K562 (cell line): ENCODE measurements at regions not wholly inside any gene's neighbourhood (a gene's known extent, or its start where the extent isn't known, plus 50 kb on each side); places are given as distances from the start of the nearest gene placed in this dataset.

Experiments
- CBX1 ChIP-seq: sonication (generic); IDR thresholded peaks from 2 replicates; pipeline ENCODE4 v1.6.1; 2016; ENCODE audit warnings: antibody characterized with exemption, low read depth, mild to moderate bottlenecking
- CCNT2 ChIP-seq: IDR thresholded peaks from 2 replicates; pipeline ENCODE4 v1.6.1; 2011; ENCODE audit warnings: borderline replicate concordance, low read depth, mild to moderate bottlenecking, moderate library complexity, mixed read lengths, low read length; ENCODE audit not compliant: insufficient read length; ENCODE audit errors: extremely low read depth
- ERF ChIP-seq: fragments of 450-650 bp; formaldehyde crosslinking; IDR thresholded peaks from 2 replicates; pipeline ENCODE4 v1.4.0; 2020; ENCODE audit warnings: mild to moderate bottlenecking, mixed read lengths
- ESRRA ChIP-seq: fragments of 450-650 bp; IDR thresholded peaks from 2 replicates; pipeline ENCODE4 v1.6.1; 2014; ENCODE audit warnings: low read depth, mild to moderate bottlenecking, moderate library complexity, borderline replicate concordance
- FOXA1 ChIP-seq: fragments of 450-650 bp; IDR thresholded peaks from 2 replicates; pipeline ENCODE4 v1.6.1; 2016; ENCODE audit warnings: mild to moderate bottlenecking, borderline replicate concordance
- HDAC2 ChIP-seq: fragments of 450-650 bp; IDR thresholded peaks from 2 replicates; pipeline ENCODE4 v1.6.1; 2016; ENCODE audit warnings: mild to moderate bottlenecking
- KDM1A ChIP-seq, 2 experiments: fragments of 450-650 bp; IDR thresholded peaks; 2 replicates each; pipeline ENCODE4 v1.6.1; 2016; ENCODE audit warnings: mild to moderate bottlenecking in 2 of 2
- MEF2D ChIP-seq: conservative IDR thresholded peaks from 2 replicates; pipeline ENCODE4 v1.6.1; 2016; ENCODE audit warnings: low read depth, missing genetic modification characterization, missing compliant biosample characterization
- NBN ChIP-seq: fragments of 450-650 bp; IDR thresholded peaks from 2 replicates; pipeline ENCODE4 v1.6.1; 2016; ENCODE audit warnings: low read depth, mild to moderate bottlenecking
- POLR2A ChIP-seq: fragments of 450-650 bp; conservative IDR thresholded peaks from 2 replicates; pipeline ENCODE4 v1.6.1; 2016
- PPARD ChIP-seq: fragments of 250-450 bp; sonication (Bioruptor Pico); IDR thresholded peaks from 2 replicates; pipeline ENCODE4 v1.8.0; 2022; ENCODE audit warnings: inconsistent platforms, mild to moderate bottlenecking, moderate library complexity
- PURB ChIP-seq: sonication (generic); formaldehyde crosslinking; IDR thresholded peaks from 2 replicates; pipeline ENCODE4 v1.9.0; 2021; ENCODE audit warnings: low read depth, mild to moderate bottlenecking, missing genetic modification reagents
- RBM14 ChIP-seq: fragments of 200-400 bp; formaldehyde crosslinking; IDR thresholded peaks from 2 replicates; pipeline ENCODE4 v1.6.1; 2018; ENCODE audit warnings: low read depth, mild to moderate bottlenecking, low read length, moderate library complexity, borderline replicate concordance; ENCODE audit not compliant: insufficient read depth
- SMAD3 ChIP-seq: fragments of 450-650 bp; formaldehyde crosslinking; conservative IDR thresholded peaks from 2 replicates; pipeline ENCODE4 v1.4.0; 2020; ENCODE audit warnings: mild to moderate bottlenecking
- TCF7L2 ChIP-seq: fragments of 150-350 bp; IDR thresholded peaks from 2 replicates; pipeline ENCODE4 v1.6.1; 2016; ENCODE audit warnings: low read depth, mild to moderate bottlenecking, low read length, moderate library complexity
- ZNF121 ChIP-seq: sonication (generic); formaldehyde crosslinking; conservative IDR thresholded peaks from 2 replicates; pipeline ENCODE4 v1.8.0; 2022; ENCODE audit warnings: missing genetic modification reagents
- ZNF124 ChIP-seq: sonication (generic); formaldehyde crosslinking; IDR thresholded peaks from 2 replicates; pipeline ENCODE4 v1.8.1; 2022; ENCODE audit warnings: missing genetic modification reagents
- ZNF263 ChIP-seq: sonication (generic); formaldehyde crosslinking; IDR thresholded peaks from 2 replicates; pipeline ENCODE4 v1.8.0; 2022; ENCODE audit warnings: mild to moderate bottlenecking, missing genetic modification reagents, borderline replicate concordance
- ZNF707 ChIP-seq: fragments of 250-450 bp; sonication (Bioruptor Pico); conservative IDR thresholded peaks from 2 replicates; pipeline ENCODE4 v1.8.0; 2022; ENCODE audit warnings: inconsistent platforms, mild to moderate bottlenecking, moderate library complexity
- TF ChIP-seq, protein P1 (sequence below): IDR thresholded peaks from 2 replicates; pipeline ENCODE4 v1.6.1; 2011; ENCODE audit warnings: borderline replicate concordance, low read depth, mild to moderate bottlenecking, moderate library complexity, low read length; ENCODE audit not compliant: insufficient read depth, poor library complexity, severe bottlenecking
- TF ChIP-seq, protein P2 (sequence below), 2 experiments: fragments of 450-650 bp; IDR thresholded peaks; 2 replicates each; pipeline ENCODE4 v1.6.1; 2016
- TF ChIP-seq, protein P3 (sequence below): fragments of 250-450 bp; sonication (Bioruptor Pico); IDR thresholded peaks from 2 replicates; pipeline ENCODE4 v1.8.0; 2022; ENCODE audit warnings: inconsistent platforms, mild to moderate bottlenecking, moderate library complexity, borderline replicate concordance

DNA sequence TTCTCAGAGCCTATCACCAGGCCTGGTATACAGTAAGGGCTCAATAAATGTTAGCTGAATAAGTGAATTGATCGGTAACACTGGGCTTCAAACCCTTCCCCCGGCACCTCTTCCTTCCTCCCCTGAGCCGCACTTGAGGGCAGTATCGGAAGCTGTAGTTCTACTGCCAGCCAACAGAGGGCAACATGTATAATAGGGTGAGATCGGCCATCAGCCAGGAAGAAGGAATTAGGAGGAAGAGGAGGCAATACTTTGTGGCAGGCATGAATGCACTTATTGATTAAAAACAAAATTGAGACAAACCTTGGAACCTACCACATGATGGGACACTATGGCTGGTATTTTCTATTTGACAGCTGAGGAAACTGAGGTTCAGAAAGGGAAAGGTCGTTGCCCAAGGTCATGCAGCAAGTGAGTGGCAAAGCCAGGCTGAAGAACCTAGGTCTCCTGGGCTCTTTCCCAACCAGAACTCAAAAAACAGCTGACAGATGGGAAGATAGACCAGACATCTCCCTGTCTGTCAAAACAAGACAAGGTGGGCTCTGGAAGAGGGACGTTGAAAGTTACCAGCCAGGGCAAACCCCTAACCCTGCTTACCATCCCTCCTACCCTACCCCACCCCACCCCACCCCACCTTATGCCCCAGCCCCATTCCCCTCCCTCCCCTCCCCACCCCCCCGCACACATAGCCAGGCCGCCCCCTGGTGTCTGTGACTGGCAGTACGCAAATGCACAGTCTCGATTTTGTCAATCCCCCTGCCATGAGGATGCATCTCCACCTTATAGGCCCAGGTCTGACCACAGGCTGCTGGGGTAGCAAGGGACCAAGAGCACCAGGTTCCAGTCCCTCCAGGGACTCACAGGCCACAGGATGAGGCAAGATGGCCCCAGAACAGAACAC is 107.3 kb upstream of the RUNX3 start (continued):
- TF ChIP-seq PPARD (CRISPR knock-in tag) (no peak), ZNF124 (CRISPR knock-in tag) (no peak), POLR2A (no peak), SMAD3 (CRISPR knock-in tag) (no peak), ZNF121 (no peak), PURB (CRISPR knock-in tag) (no peak), CCNT2 (no peak), FOXA1 (no peak), ESRRA (peak; percentile 98), HDAC2 (peak; percentile 48; the same call in 1 of the 2 replicates), RBM14 (no peak), TCF7L2 (no peak), CBX1 (no peak; the same call in 1 of the 2 replicates), MEF2D (peak; percentile 72; the same call in 1 of the 2 replicates), NBN (0 out of 2 replicates have a peak, but pooled peaks have one; percentile 51), ZNF707 (CRISPR knock-in tag) (no peak), KDM1A (IDR thresholded peaks at IDR 0.05) (peak in 1 of 2 experiments; percentile 57; a peak in 3 of 4 replicates), ZNF263 (CRISPR knock-in tag) (no peak), ERF (CRISPR knock-in tag) (no peak)
- TF ChIP-seq, protein P1, sequence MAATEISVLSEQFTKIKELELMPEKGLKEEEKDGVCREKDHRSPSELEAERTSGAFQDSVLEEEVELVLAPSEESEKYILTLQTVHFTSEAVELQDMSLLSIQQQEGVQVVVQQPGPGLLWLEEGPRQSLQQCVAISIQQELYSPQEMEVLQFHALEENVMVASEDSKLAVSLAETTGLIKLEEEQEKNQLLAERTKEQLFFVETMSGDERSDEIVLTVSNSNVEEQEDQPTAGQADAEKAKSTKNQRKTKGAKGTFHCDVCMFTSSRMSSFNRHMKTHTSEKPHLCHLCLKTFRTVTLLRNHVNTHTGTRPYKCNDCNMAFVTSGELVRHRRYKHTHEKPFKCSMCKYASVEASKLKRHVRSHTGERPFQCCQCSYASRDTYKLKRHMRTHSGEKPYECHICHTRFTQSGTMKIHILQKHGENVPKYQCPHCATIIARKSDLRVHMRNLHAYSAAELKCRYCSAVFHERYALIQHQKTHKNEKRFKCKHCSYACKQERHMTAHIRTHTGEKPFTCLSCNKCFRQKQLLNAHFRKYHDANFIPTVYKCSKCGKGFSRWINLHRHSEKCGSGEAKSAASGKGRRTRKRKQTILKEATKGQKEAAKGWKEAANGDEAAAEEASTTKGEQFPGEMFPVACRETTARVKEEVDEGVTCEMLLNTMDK = peak; percentile 24
- TF ChIP-seq, protein P2, sequence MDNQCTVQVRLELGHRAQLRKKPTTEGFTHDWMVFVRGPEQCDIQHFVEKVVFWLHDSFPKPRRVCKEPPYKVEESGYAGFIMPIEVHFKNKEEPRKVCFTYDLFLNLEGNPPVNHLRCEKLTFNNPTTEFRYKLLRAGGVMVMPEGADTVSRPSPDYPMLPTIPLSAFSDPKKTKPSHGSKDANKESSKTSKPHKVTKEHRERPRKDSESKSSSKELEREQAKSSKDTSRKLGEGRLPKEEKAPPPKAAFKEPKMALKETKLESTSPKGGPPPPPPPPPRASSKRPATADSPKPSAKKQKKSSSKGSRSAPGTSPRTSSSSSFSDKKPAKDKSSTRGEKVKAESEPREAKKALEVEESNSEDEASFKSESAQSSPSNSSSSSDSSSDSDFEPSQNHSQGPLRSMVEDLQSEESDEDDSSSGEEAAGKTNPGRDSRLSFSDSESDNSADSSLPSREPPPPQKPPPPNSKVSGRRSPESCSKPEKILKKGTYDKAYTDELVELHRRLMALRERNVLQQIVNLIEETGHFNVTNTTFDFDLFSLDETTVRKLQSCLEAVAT (IDR thresholded peaks at IDR 0.05) = no peak
- TF ChIP-seq, protein P3, sequence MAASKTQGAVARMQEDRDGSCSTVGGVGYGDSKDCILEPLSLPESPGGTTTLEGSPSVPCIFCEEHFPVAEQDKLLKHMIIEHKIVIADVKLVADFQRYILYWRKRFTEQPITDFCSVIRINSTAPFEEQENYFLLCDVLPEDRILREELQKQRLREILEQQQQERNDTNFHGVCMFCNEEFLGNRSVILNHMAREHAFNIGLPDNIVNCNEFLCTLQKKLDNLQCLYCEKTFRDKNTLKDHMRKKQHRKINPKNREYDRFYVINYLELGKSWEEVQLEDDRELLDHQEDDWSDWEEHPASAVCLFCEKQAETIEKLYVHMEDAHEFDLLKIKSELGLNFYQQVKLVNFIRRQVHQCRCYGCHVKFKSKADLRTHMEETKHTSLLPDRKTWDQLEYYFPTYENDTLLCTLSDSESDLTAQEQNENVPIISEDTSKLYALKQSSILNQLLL (CRISPR knock-in tag) = no peak
